IPS-11a (cell line): ENCODE measurements at regions not wholly inside any gene's neighbourhood (a gene's known extent, or its start where the extent isn't known, plus 50 kb on each side); places are given as distances from the start of the nearest gene placed in this dataset.
A peak's percentile ranks its signal among the peaks of the same experiment; 100 is the strongest.
"Not testable (repeated sequence)": the region's sequence is repeated elsewhere in the genome, so short reads cannot be mapped to it uniquely, and the experiment has no call there.

ENCODE experiments used
- H3K4me3 ChIP-seq: one replicate; pipeline ENCODE4 v1.5.1; 2013; ENCODE audit warnings: low read depth, low read length, control low read depth

- no peak overlapping the region for H3K4me3 ChIP-seq
Measured at GRCh38 chr1:143643148-143643885, 328.5 kb downstream of the FAM72C start.

- H3K4me3 ChIP-seq = no peak overlapping the region
Measured at GRCh38 chr1:143625886-143626285, 345.9 kb downstream of the FAM72C start.

DNA sequence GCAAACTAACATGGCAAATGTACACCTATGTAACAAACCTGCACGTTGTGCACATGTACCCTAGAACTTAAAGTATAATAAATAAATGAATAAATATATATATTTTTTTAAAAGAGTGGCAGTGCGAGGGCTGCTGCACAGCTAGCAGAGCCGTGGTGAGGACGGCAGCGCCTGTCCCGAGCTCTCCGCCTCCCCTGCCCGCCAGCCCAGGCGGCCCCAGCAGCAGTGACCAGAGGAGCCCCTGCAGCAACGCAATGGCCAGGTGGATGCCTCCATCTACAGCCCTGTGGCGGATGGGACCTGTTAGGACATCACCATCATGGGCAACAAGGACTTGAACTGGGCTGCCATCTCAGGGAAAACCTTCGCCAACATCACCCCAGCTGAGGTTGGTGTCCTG is 351.9 kb downstream of the FAM72C start:
- no peak overlapping the region for H3K4me3 ChIP-seq

GRCh38 chr1:143611159-143611558 is 360.6 kb downstream of the FAM72C start:
- no peak overlapping the region for H3K4me3 ChIP-seq

GRCh38 chr1:143610196-143610595 is 361.6 kb downstream of the FAM72C start:
- H3K4me3 ChIP-seq = no peak overlapping the region

DNA sequence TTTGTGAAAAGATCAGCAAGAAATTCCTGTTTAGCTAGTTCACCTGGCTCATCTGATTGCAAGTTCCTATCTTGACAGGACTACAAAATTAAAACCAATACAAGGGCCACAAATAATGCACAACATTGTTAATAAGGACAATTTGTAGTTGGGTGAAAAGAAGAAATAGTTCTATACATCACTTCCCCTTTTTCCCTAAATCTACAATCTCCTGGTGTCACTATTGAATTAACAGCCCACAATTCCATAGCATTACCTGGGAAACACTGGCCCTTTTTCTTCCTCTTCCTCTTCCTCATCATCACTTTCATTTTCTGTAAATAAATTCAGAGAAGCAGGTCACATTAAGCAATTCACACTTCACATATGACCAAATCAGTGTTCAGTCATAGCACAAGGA is 366.9 kb downstream of the FAM72C start:
- H3K4me3 ChIP-seq = no peak overlapping the region

DNA sequence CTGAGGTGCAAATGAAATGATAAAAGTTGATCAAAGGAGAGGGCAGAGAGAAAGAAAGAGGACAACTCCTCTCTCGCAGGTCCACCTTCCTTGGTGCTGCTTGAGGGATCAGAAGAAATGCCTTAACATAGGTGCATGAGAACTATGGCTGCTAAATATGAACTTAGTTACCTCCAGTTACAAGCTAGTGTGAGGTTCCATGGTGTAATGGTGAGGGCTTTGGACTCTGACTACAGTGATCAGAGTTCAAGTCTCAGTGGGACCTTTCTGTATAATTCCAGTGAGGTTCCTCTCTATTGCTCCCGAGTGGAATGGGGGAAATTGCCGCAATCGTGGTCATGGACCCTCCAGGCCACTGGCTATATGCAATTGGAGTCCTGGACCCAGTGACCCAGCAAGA is 387.3 kb downstream of the FAM72C start:
- H3K4me3 ChIP-seq = no peak overlapping the region

GRCh38 chr1:143574891-143575520 is 396.8 kb downstream of the FAM72C start:
- H3K4me3 ChIP-seq = no peak overlapping the region

DNA sequence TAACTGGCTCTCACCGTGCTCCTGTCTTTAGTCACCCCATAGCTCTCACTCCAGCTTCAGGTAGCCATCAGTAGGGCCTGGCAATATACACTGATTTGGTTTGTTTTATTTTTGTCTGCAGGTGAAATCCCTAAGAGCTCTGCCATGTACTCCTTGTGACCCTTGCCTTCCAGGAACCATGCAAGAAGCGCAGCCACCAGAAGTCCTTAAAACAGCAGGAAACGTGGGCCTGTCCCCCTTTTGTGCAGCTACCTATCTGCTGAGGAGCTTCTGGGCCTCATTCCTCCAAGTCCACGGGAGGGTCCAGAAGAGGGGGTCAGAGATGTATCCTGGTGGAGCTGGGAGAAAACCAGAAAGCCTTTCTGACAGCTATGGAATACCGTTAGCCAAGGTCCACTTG is 399.1 kb downstream of the FAM72C start:
- H3K4me3 ChIP-seq = not testable (repeated sequence)

- peak overlapping the region; percentile 13 for H3K4me3 ChIP-seq
Measured at GRCh38 chr1:143563761-143564160, 408.0 kb downstream of the FAM72C start.

DNA sequence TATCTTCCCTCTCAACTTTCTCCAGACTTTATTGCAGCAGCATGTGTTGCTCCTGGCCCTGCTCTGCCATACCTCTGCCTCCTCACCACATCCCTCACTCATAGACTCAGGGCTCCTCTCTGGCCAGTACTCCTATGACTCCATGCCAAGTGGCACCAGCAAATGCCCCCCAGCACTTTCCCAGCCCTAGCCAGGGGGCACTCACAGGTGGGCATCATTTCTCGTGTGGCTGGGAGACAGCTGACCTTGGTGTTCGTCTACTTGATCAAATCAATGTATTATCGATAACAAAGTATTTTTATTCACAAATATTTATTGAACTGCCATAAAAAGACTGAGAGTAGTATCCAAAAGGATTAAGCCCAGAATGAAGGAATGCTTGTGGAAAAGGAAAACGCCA is 418.2 kb downstream of the FAM72C start:
- H3K4me3 ChIP-seq = no peak overlapping the region

- H3K4me3 ChIP-seq = not testable (repeated sequence)
Measured at GRCh38 chr1:143504703-143505102, 467.1 kb downstream of the FAM72C start.

DNA sequence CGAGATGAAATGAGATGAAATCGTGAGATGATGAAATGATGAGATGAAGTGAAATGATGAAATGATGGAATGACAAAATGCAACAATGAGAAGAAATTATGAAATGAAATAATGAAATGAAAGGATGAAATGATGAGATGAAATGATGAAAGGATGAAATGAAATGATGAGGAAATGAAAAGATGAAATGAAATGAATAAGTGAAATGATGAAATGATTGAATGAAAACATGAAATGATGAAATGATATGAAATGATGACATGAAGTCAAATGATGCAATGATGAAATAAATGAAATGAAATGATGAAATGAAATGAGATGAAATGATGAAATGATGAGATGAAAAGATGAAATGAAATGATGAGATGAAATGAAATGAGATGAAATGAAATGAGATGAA is 467.7 kb downstream of the FAM72C start:
- not testable (repeated sequence) for H3K4me3 ChIP-seq

DNA sequence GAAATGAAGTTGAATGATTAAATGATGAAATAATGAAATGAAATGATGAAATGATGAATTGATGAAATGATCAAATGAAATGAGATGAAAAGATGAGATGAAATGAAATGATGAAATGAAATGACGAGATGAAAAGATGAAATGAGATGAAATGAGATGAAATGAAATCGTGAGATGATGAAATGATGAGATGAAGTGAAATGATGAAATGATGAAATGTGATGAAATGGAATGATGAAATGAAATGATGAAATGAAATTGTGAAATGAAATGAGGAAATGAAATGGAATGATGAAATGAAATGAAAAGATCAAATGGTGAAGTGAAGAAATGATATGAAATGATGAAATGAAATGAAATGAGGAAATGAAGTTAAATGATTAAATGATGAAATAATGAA is 468.7 kb downstream of the FAM72C start:
- H3K4me3 ChIP-seq = not testable (repeated sequence)

- not testable (repeated sequence) for H3K4me3 ChIP-seq
Measured at GRCh38 chr1:143502038-143502437, 469.7 kb downstream of the FAM72C start.

- not testable (repeated sequence) for H3K4me3 ChIP-seq
Measured at GRCh38 chr1:143498059-143498749, 473.6 kb downstream of the FAM72C start.

DNA sequence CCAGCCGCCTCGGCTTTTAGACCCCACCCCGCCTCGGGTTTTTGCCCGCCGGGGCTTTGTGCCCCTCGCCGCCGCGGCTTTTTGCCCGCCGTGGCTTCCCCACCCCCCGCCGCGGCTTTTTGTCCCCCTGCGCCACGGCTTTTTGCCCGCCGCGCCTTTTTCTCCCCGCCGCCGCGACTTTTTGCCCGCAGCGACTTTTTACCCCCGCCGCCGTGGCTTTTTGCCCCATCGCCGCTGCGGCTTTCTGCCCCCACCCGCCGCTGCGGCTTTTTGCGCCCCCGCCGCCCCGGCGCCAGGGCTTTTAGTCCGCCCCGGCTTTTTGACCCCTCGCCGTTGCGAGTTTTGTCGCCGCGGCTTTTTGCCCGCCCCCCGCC is 474.4 kb downstream of the FAM72C start:
- H3K4me3 ChIP-seq = no peak overlapping the region

DNA sequence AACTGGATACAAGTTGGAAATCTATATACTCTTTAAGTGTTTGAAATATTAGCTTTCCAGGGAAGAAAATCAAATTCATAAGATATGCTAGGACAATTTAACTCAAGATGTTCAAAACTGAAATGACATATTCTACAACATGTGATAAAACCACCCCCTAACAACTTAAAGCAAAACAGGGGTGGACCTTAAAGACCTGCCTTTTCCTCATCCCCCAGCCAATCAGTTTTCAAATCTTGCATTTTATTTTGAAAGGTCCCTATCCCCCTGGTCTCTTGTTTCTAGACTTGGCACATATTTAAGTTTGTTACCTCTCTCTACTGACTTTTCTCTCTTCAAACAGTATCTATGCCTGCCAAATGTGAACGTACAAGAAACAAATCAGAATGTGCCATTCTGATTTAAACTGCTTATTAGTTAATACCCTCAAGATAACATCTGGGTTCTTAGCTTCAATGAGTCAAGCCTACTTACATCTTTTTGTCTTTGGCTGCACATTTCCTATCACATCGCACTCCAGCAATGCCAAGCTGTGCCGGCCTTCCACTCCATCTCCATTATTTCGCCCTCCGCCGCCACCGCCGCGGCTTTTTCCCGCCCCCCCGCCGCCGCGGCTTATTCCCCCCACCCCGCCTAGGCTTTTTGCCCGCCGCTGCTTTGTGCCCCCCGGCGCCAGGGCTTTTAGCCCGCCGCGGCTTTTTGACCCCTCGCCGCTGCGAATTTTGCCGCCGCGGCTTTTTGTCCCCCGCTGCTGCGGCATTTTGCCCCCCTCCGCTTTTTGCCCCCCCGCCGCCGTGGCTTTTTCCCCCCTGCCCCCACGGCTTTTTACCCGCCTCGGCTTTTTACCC is 475.0 kb downstream of the FAM72C start:
- not testable (repeated sequence) for H3K4me3 ChIP-seq
